H9 (cell line): ENCODE measurements at regions not wholly inside any gene's neighbourhood (a gene's known extent, or its start where the extent isn't known, plus 50 kb on each side); places are given as distances from the start of the nearest gene placed in this dataset.

Experiments used
- DNase-seq: peaks from one replicate; pipeline ENCODE4 v3.0.0-alpha.2; 2017
- H2AFZ ChIP-seq: one replicate; pipeline ENCODE4 v1.6.1; 2013; ENCODE audit warnings: mild to moderate bottlenecking, low read length, control low read depth, moderate library complexity
- H2AK5ac ChIP-seq: 2 replicates; pipeline ENCODE4 v1.6.1; 2013; ENCODE audit warnings: low read length, control low read depth, mixed read lengths; ENCODE audit not compliant: insufficient read length
- H2BK120ac ChIP-seq: one replicate; pipeline ENCODE4 v1.6.1; 2013; ENCODE audit warnings: low read depth, mild to moderate bottlenecking, low read length, control low read depth, inconsistent platforms; ENCODE audit not compliant: poor library complexity, severe bottlenecking
- H2BK12ac ChIP-seq: 2 replicates; pipeline ENCODE4 v1.6.1; 2013; ENCODE audit warnings: low read length, control low read depth, mixed read lengths, low read depth; ENCODE audit not compliant: insufficient read length
- H2BK15ac ChIP-seq: 2 replicates; pipeline ENCODE4 v1.6.1; 2013; ENCODE audit warnings: low read depth, low read length, control low read depth
- H2BK20ac ChIP-seq: one replicate; pipeline ENCODE4 v1.6.1; 2013; ENCODE audit warnings: low read depth, mild to moderate bottlenecking, low read length, control low read depth, inconsistent platforms; ENCODE audit not compliant: poor library complexity, severe bottlenecking
- H2BK5ac ChIP-seq: 2 replicates; pipeline ENCODE4 v1.6.1; 2013; ENCODE audit warnings: low read length, control low read depth, mixed read lengths; ENCODE audit not compliant: insufficient read length
- H3K14ac ChIP-seq: 2 replicates; pipeline ENCODE4 v1.6.1; 2013; ENCODE audit warnings: low read length, control low read depth; ENCODE audit not compliant: insufficient read depth
- H3K18ac ChIP-seq: 2 replicates; pipeline ENCODE4 v1.6.1; 2013; ENCODE audit warnings: low read depth, mild to moderate bottlenecking, mixed read lengths, low read length, control low read depth; ENCODE audit not compliant: insufficient read length
- H3K23ac ChIP-seq: 2 replicates; pipeline ENCODE4 v1.6.1; 2013; ENCODE audit warnings: low read length, control low read depth, mixed read lengths, low read depth; ENCODE audit not compliant: insufficient read length
- H3K23me2 ChIP-seq: 2 replicates; pipeline ENCODE4 v1.6.1; 2013; ENCODE audit warnings: low read depth, mild to moderate bottlenecking, mixed read lengths, low read length, control low read depth; ENCODE audit not compliant: insufficient read length, poor library complexity, severe bottlenecking
- H3K27ac ChIP-seq: 2 replicates; pipeline ENCODE4 v1.5.1; 2013; ENCODE audit warnings: low read length, control low read depth, mixed read lengths, low read depth; ENCODE audit not compliant: insufficient read length
- H3K27me3 ChIP-seq: 2 replicates; pipeline ENCODE4 v1.6.1; 2013; ENCODE audit warnings: low read length, control low read depth, inconsistent platforms; ENCODE audit not compliant: insufficient read depth
- H3K4ac ChIP-seq: 2 replicates; pipeline ENCODE4 v1.6.1; 2013; ENCODE audit warnings: low read depth, mild to moderate bottlenecking, control low read depth, inconsistent platforms, low read length, moderate library complexity
- H3K4me1 ChIP-seq: 2 replicates; pipeline ENCODE4 v1.6.1; 2013; ENCODE audit warnings: low read length, control low read depth, inconsistent platforms; ENCODE audit not compliant: insufficient read depth
- H3K4me2 ChIP-seq: 2 replicates; pipeline ENCODE4 v1.6.1; 2013; ENCODE audit warnings: low read length, control low read depth, mixed read lengths; ENCODE audit not compliant: insufficient read length, insufficient read depth
- H3K56ac ChIP-seq: 2 replicates; pipeline ENCODE4 v1.6.1; 2013; ENCODE audit warnings: low read depth, mild to moderate bottlenecking, mixed read lengths, low read length, control low read depth; ENCODE audit not compliant: insufficient read length
- H3K79me1 ChIP-seq: 2 replicates; pipeline ENCODE4 v1.6.1; 2013; ENCODE audit warnings: low read depth, mild to moderate bottlenecking, moderate library complexity, low read length, control low read depth, inconsistent platforms; ENCODE audit not compliant: insufficient read depth, poor library complexity, severe bottlenecking
- H3K79me2 ChIP-seq: 2 replicates; pipeline ENCODE4 v1.6.1; 2013; ENCODE audit warnings: low read length, control low read depth, inconsistent platforms; ENCODE audit not compliant: insufficient read depth
- H3K9ac ChIP-seq: 2 replicates; pipeline ENCODE4 v1.6.1; 2013; ENCODE audit warnings: low read length, control low read depth, mixed read lengths; ENCODE audit not compliant: insufficient read length; ENCODE audit errors: extremely low read depth
- H3K9me3 ChIP-seq: one replicate; pipeline ENCODE4 v1.6.1; 2013; ENCODE audit warnings: low read depth, low read length, inconsistent platforms; ENCODE audit not compliant: control insufficient read depth
- H3T11ph ChIP-seq: one replicate; pipeline ENCODE4 v1.6.1; 2013; ENCODE audit warnings: mild to moderate bottlenecking, low read length, control low read depth, inconsistent platforms
- H4K20me1 ChIP-seq: one replicate; pipeline ENCODE4 v1.6.1; 2013; ENCODE audit not compliant: control insufficient read depth, insufficient read length, insufficient read depth
- H4K5ac ChIP-seq: 2 replicates; pipeline ENCODE4 v1.6.1; 2013; ENCODE audit warnings: low read depth, mild to moderate bottlenecking, mixed read lengths, low read length, control low read depth; ENCODE audit not compliant: insufficient read length
- H4K8ac ChIP-seq: replicated peaks from 2 replicates; pipeline ENCODE4 v1.6.1; 2013; ENCODE audit warnings: low read length, control low read depth, mixed read lengths, low read depth; ENCODE audit not compliant: insufficient read length
- H4K91ac ChIP-seq: 2 replicates; pipeline ENCODE4 v1.6.1; 2013; ENCODE audit warnings: low read depth, mild to moderate bottlenecking, moderate library complexity, mixed read lengths, low read length, control low read depth; ENCODE audit not compliant: insufficient read length
- H3K27ac Mint-ChIP-seq, 3 experiments: 2 replicates in 2 of 3; 3 replicates in 1 of 3; pipeline ENCODE4 v1.8.0; 2020 to 2021; ENCODE audit warnings: mixed read lengths in 3 of 3, mild to moderate bottlenecking in 1 of 3, moderate library complexity in 1 of 3
- H3K27me3 Mint-ChIP-seq: 2 replicates; pipeline ENCODE4 v1.8.0; 2021; ENCODE audit warnings: low read depth, mild to moderate bottlenecking, moderate library complexity, mixed read lengths
- H3K36me3 Mint-ChIP-seq, 3 experiments: 2 replicates in 2 of 3; 3 replicates in 1 of 3; pipeline ENCODE4 v1.8.0; 2020 to 2021; ENCODE audit warnings: low read depth in 3 of 3, mixed read lengths in 3 of 3; ENCODE audit not compliant: insufficient read depth in 1 of 3
- H3K4me1 Mint-ChIP-seq, 2 experiments: 2 replicates each; pipeline ENCODE4 v1.8.0; 2020; ENCODE audit warnings: mixed read lengths in 2 of 2
- H3K4me3 Mint-ChIP-seq, 2 experiments: 2 replicates in 1 of 2; 3 replicates in 1 of 2; pipeline ENCODE4 v1.8.0; 2020 to 2021; ENCODE audit warnings: mild to moderate bottlenecking in 2 of 2, mixed read lengths in 2 of 2, moderate library complexity in 1 of 2
- H3K9me3 Mint-ChIP-seq, 2 experiments: 2 replicates in 1 of 2; 3 replicates in 1 of 2; pipeline ENCODE4 v1.8.0; 2020; ENCODE audit warnings: mild to moderate bottlenecking in 2 of 2, mixed read lengths in 2 of 2, moderate library complexity in 1 of 2
- WGBS: extraction: QIAGEN DNeasy Blood & Tissue Kit; methylation state at CpG from one replicate; pipeline ENCODE4 v1.1.7; 2013; ENCODE audit warnings: missing lambda C conversion rate, low lambda C conversion rate, mixed read lengths; ENCODE audit not compliant: insufficient read length; ENCODE audit errors: extremely low coverage; 5-methylcytosine and 5-hydroxymethylcytosine counted together
- TF ChIP-seq, protein P1 (sequence below): fragments of 200-600 bp; sonication (generic); conservative IDR thresholded peaks from 3 replicates; pipeline ENCODE4 v1.8.0; 2021; ENCODE audit warnings: antibody characterized with exemption, mild to moderate bottlenecking

GRCh38 chr1:213641312-213641711 is 346.5 kb upstream of the PROX1 start:
- Histone ChIP-seq H3K27ac (no peak overlapping the region), H2AK5ac (no peak overlapping the region), H2AFZ (no peak overlapping the region), H4K5ac (no peak overlapping the region), H3K18ac (no peak overlapping the region), H4K20me1 (no peaks in the 10 kb centered on the region), H3T11ph (no peak overlapping the region), H2BK12ac (no peak overlapping the region), H3K4me1 (no peaks in the 10 kb centered on the region), H3K14ac (no peak overlapping the region), H3K23me2 (no peaks in the 10 kb centered on the region), H3K79me2 (no peaks in the 10 kb centered on the region), H2BK20ac (no peak overlapping the region), H2BK120ac (no peak overlapping the region), H3K9me3 (no peaks in the 10 kb centered on the region), H2BK15ac (no peak overlapping the region), H2BK5ac (no peak overlapping the region), H3K9ac (no peak overlapping the region), H3K79me1 (no peaks in the 10 kb centered on the region), H3K56ac (no peak overlapping the region), H3K27me3 (no peaks in the 10 kb centered on the region), H3K23ac (no peak overlapping the region), H3K4me2 (no peak overlapping the region), H4K8ac (no peak overlapping the region), H4K91ac (no peak overlapping the region), H3K4ac (no peak overlapping the region)
- TF ChIP-seq, protein P1, sequence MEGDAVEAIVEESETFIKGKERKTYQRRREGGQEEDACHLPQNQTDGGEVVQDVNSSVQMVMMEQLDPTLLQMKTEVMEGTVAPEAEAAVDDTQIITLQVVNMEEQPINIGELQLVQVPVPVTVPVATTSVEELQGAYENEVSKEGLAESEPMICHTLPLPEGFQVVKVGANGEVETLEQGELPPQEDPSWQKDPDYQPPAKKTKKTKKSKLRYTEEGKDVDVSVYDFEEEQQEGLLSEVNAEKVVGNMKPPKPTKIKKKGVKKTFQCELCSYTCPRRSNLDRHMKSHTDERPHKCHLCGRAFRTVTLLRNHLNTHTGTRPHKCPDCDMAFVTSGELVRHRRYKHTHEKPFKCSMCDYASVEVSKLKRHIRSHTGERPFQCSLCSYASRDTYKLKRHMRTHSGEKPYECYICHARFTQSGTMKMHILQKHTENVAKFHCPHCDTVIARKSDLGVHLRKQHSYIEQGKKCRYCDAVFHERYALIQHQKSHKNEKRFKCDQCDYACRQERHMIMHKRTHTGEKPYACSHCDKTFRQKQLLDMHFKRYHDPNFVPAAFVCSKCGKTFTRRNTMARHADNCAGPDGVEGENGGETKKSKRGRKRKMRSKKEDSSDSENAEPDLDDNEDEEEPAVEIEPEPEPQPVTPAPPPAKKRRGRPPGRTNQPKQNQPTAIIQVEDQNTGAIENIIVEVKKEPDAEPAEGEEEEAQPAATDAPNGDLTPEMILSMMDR, result no peak
- Mint-ChIP-seq H3K4me1 (no peaks in the 10 kb centered on the region), H3K27me3 (no peaks in the 10 kb centered on the region; the same call in 1 of the 2 replicates), H3K9me3 (peaks cover 3 to 4% of the 10 kb centered on the region in 2 experiments; a peak in 3 of 5 replicates), H3K4me3 (no peak overlapping the region), H3K36me3 (no peaks in the 10 kb centered on the region), H3K27ac (no peak overlapping the region)
- DNase-seq, result no peak
- 100% methylated on average over 1 of the region's 2 CpGs for WGBS
